GM12878 (cell line): ENCODE measurements at regions not wholly inside any gene's neighbourhood (a gene's known extent, or its start where the extent isn't known, plus 50 kb on each side); places are given as distances from the start of the nearest gene placed in this dataset.

ENCODE experiments used
- ATAC-seq: fragments of 200-7000 bp; cut with Tn5 transposase; 3 replicates; pipeline ENCODE4 v1.9.1; 2020; ENCODE audit warnings: mild to moderate bottlenecking, moderate library complexity
- BruUV-seq: library from RNA; stranded (reverse); fragments of 400-500 nt; replicated peaks from 2 replicates; lab custom pipeline; 2021; lab: Mats Ljungman, UMichigan
- CTCF ChIA-PET: fragments of 300-600 bp; sonication (Branson Sonifier 250); formaldehyde crosslinking; extraction: SDS; loops from one replicate; lab custom pipeline; 2021; ENCODE audit warnings: inconsistent platforms; lab: Yijun Ruan, JAX
- POLR2A ChIA-PET: fragments of 350-600 bp; formaldehyde crosslinking; extraction: SDS; loops from one replicate; lab custom pipeline; 2021; ENCODE audit warnings: inconsistent platforms; lab: Charles Lee
- RAD21 ChIA-PET: fragments of 300-600 bp; sonication (Branson Sonifier 250); formaldehyde crosslinking; loops from one replicate; lab custom pipeline; 2023; ENCODE audit warnings: antibody characterized with exemption; ENCODE audit not compliant: unreplicated experiment; lab: Charles Lee
- SMC1A ChIA-PET: fragments of 300-600 bp; sonication (Branson Sonifier 250); formaldehyde crosslinking; loops from one replicate; lab custom pipeline; 2023; ENCODE audit not compliant: unreplicated experiment, uncharacterized antibody; lab: Charles Lee
- DNase-seq: peaks from one replicate; pipeline ENCODE4 v3.0.0-alpha.2; 2011; ENCODE audit warnings: low read depth, low spot score
- FAIRE-seq: peaks from 3 replicates; lab custom pipeline; 2011; peaks lifted over from hg19 to GRCh38; lab: Jason Lieb, UNC
- H2AFZ ChIP-seq: 2 replicates; pipeline ENCODE4 v1.6.0; 2011; ENCODE audit warnings: low read depth, low read length, control low read depth; ENCODE audit not compliant: control insufficient read depth
- H3K27ac ChIP-seq: 2 replicates; pipeline ENCODE4 v1.5.1; 2011; ENCODE audit warnings: control low read depth; ENCODE audit not compliant: control insufficient read depth, insufficient read depth
- H3K27me3 ChIP-seq, 2 experiments: replicated peaks in 1 of 2; 2 replicates each; pipeline versions ENCODE4 v1.6.0 to v1.6.1; 2011; ENCODE audit warnings: low read length in 1 of 2; ENCODE audit not compliant: control insufficient read depth in 2 of 2, insufficient read depth in 2 of 2
- H3K36me3 ChIP-seq, 2 experiments: 2 replicates each; pipeline ENCODE4 v1.5.1; 2011; ENCODE audit warnings: low read length in 1 of 2; ENCODE audit not compliant: control insufficient read depth in 2 of 2, insufficient read depth in 2 of 2
- H3K4me1 ChIP-seq: 2 replicates; pipeline ENCODE4 v1.6.1; 2011; ENCODE audit warnings: mild to moderate bottlenecking, low read length, moderate library complexity, mixed read lengths; ENCODE audit not compliant: control insufficient read depth, insufficient read depth
- H3K4me2 ChIP-seq: 2 replicates; pipeline ENCODE4 v1.6.0; 2011; ENCODE audit warnings: control low read depth; ENCODE audit not compliant: control insufficient read depth, insufficient read depth
- H3K4me3 ChIP-seq: fragments of 200-600 bp; sonication (generic); 2 replicates; pipeline ENCODE4 v1.5.1; 2016
- H3K79me2 ChIP-seq: 2 replicates; pipeline ENCODE4 v1.6.0; 2011; ENCODE audit warnings: low read length; ENCODE audit not compliant: control insufficient read depth, insufficient read depth
- H3K9ac ChIP-seq: 2 replicates; pipeline ENCODE4 v1.8.0; 2011; ENCODE audit warnings: low read length, control low read depth, mixed read lengths; ENCODE audit not compliant: control insufficient read depth, insufficient read depth
- H3K9me3 ChIP-seq: replicated peaks from 3 replicates; pipeline ENCODE4 v1.5.1; 2011; ENCODE audit warnings: mild to moderate bottlenecking, low read length; ENCODE audit not compliant: control insufficient read depth, insufficient read depth
- H4K20me1 ChIP-seq: 2 replicates; pipeline ENCODE4 v1.6.0; 2011; ENCODE audit not compliant: control insufficient read depth, insufficient read depth
- KDM1A ChIP-seq: fragments of 200-600 bp; sonication (generic); IDR thresholded peaks from 2 replicates; pipeline ENCODE4 v1.6.1; 2016; ENCODE audit warnings: borderline replicate concordance
- MLLT1 ChIP-seq: fragments of 450-650 bp; IDR thresholded peaks from 2 replicates; pipeline ENCODE4 v1.6.1; 2016; ENCODE audit warnings: mild to moderate bottlenecking
- MYC ChIP-seq: IDR thresholded peaks from 2 replicates; pipeline ENCODE4 v1.6.1; 2011; ENCODE audit warnings: mild to moderate bottlenecking, low read length, moderate library complexity, inconsistent platforms; ENCODE audit not compliant: insufficient read depth, insufficient replicate concordance, insufficient read length, severe bottlenecking
- NRF1 ChIP-seq: conservative IDR thresholded peaks from 2 replicates; pipeline ENCODE4 v1.6.1; 2011; ENCODE audit warnings: mild to moderate bottlenecking, low read depth, low read length, improper control_type of control experiment
- PAX5 ChIP-seq: IDR thresholded peaks from 2 replicates; pipeline ENCODE4 v1.6.1; 2011; ENCODE audit warnings: low read depth, low read length, borderline replicate concordance
- SIN3A ChIP-seq: IDR thresholded peaks from 2 replicates; pipeline ENCODE4 v1.6.1; 2012; ENCODE audit warnings: low read depth, low read length, improper control_type of control experiment
- SIX5 ChIP-seq: IDR thresholded peaks from 2 replicates; pipeline ENCODE4 v1.6.1; 2011; ENCODE audit warnings: mild to moderate bottlenecking, low read depth, low read length, moderate library complexity; ENCODE audit not compliant: severe bottlenecking
- SUZ12 ChIP-seq: fragments of 200-600 bp; sonication (generic); IDR thresholded peaks from one replicate; pipeline ENCODE4 v1.6.1; 2018; ENCODE audit warnings: antibody characterized with exemption, mild to moderate bottlenecking; ENCODE audit not compliant: unreplicated experiment
- ZBED1 ChIP-seq: IDR thresholded peaks from 2 replicates; pipeline ENCODE4 v1.6.1; 2016; ENCODE audit warnings: borderline replicate concordance
- ZNF274 ChIP-seq: IDR thresholded peaks from one replicate; pipeline ENCODE4 v1.8.0; 2011; ENCODE audit not compliant: insufficient read length, insufficient read depth
- whole genome bisulfite sequencing: methylation state at CpG from one replicate; pipeline ENCODE4 v1.1.6; 2016; ENCODE audit warnings: low lambda C conversion rate; ENCODE audit not compliant: insufficient replicate concordance, insufficient coverage; ENCODE audit errors: missing lambda C conversion rate; 5-methylcytosine and 5-hydroxymethylcytosine counted together
- in situ Hi-C: fragments of 300-500 bp; cut with MboI; formaldehyde crosslinking; loops from 9 replicates; pipeline ENCODE4 v1.14.3; 2018; ENCODE audit warnings: mixed read lengths
- intact Hi-C: fragments of 100-400 bp; cut with micrococcal nuclease; formaldehyde crosslinking; loops from one replicate; pipeline ENCODE4 v1.14.2; 2022; ENCODE audit not compliant: unreplicated experiment

- no peak for ATAC-seq
- Histone ChIP-seq H3K9ac (no peak overlapping the region), H3K4me2 (no peak overlapping the region), H3K4me1 (no peaks in the 10 kb centered on the region), H3K79me2 (no peaks in the 10 kb centered on the region), H2AFZ (no peak overlapping the region), H3K4me3 (no peak overlapping the region), H3K36me3 (no peaks in the 10 kb centered on the region), H4K20me1 (no peaks in the 10 kb centered on the region), H3K27ac (no peak overlapping the region), H3K27me3 (no peaks in the 10 kb centered on the region), H3K9me3 (no peaks in the 10 kb centered on the region; the same call in 2 of the 3 replicates)
- CTCF ChIA-PET = no interaction called here
- intact Hi-C loops = no loop called here
- FAIRE-seq = no peak
- DNase-seq = no peak
- RAD21 ChIA-PET = no interaction called here
- TF ChIP-seq SIN3A (no peak), SIX5 (no peak), MYC (no peak), MLLT1 (no peak), NRF1 (no peak), KDM1A (no peak), ZBED1 (no peak), PAX5 (no peak), ZNF274 (no peak), SUZ12 (no peak)
- no TSS peak for BruUV-seq
- WGBS = 50% methylated on average over 7 of the region's 7 CpGs
- in situ Hi-C loops = no loop called here
- POLR2A ChIA-PET = no interaction called here
- SMC1A ChIA-PET = no interaction called here
These were observed 241.1 kb upstream of the IRX4 start for GRCh38 chr5:2123874-2124273.
